Gastrocnemius medialis (tissue), 4 donors: ENCODE measurements at regions not wholly inside any gene's neighbourhood (a gene's known extent, or its start where the extent isn't known, plus 50 kb on each side); places are given as distances from the start of the nearest gene placed in this dataset.

Experiments
- CTCF ChIP-seq, 5 experiments: fragments of 450-650 bp in 3 of 5; fragments of 200-600 bp in 2 of 5; sonication (generic) in 2 of 5; IDR thresholded peaks in 4 of 5; conservative IDR thresholded peaks in 1 of 5; 1 replicate in 4 of 5; 2 replicates in 1 of 5; pipeline ENCODE4 v1.5.1; 2016 to 2019; ENCODE audit warnings: antibody characterized with exemption in 5 of 5, mild to moderate bottlenecking in 3 of 5, moderate library complexity in 3 of 5
- POLR2A ChIP-seq, 2 donors: fragments of 450-650 bp; IDR thresholded peaks; one replicate each; pipeline ENCODE4 v1.6.1; 2017; ENCODE audit warnings: antibody characterized with exemption in 2 of 2, mild to moderate bottlenecking in 2 of 2, moderate library complexity in 2 of 2

- TF ChIP-seq CTCF (IDR thresholded peaks at IDR 0.05 in 4 of 5, conservative IDR thresholded peaks at IDR 0.05 in 1 of 5) (no peak), POLR2A (IDR thresholded peaks at IDR 0.05) (no peak)
Measured at GRCh38 chr16:26791169-26791568, 275.6 kb upstream of the C16orf82 start.
